ENCODE measurements at regions not wholly inside any gene's neighbourhood (a gene's known extent, or its start where the extent isn't known, plus 50 kb on each side); places are given as distances from the start of the nearest gene placed in this dataset.

DNA sequence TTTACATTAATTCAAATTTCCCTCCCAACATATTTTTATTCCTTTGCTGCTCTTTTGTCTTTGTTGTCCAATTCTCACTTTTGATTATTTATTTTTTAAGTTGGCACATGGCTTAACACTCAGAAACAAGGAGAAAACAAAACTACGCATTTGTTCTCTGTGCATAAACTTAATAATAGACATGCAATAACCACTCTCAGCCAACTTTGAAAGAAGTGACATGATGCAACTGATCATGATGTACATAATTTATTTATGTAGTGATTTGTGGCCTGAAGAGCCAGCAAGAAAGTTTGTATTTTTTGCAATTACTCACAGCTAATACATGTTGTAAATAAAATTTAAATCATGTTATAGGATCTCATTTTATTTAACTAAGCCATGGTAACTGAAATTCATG is 942.8 kb upstream of the PIK3C3 start:
- H3K4me1 ChIP-seq (ENCODE audit: insufficient read depth), result no peaks in the 10 kb centered on the region
- H3K36me3 Mint-ChIP-seq (ENCODE audit: low read depth), result no peaks in the 10 kb centered on the region
- no peak overlapping the region for H3K27ac Mint-ChIP-seq
- H3F3A ChIP-seq (replicated peaks; ENCODE audit: low read depth), result no peaks in the 10 kb centered on the region
- no peak overlapping the region for H3K4me2 ChIP-seq
- no peak overlapping the region for H3K27ac ChIP-seq (ENCODE audit: low read depth)
- no peak for DNase-seq (ENCODE audit: low spot score)
- no peak for TF ChIP-seq ZNF114 (CRISPR knock-in tag; IDR thresholded peaks at IDR 0.05)
- TF ChIP-seq POLR2AphosphoS5 (IDR thresholded peaks at IDR 0.05; ENCODE audit: low read depth), result no peak
- TF ChIP-seq EZH2phosphoT487 (IDR thresholded peaks at IDR 0.05; ENCODE audit: unreplicated experiment), result no peak
- TF ChIP-seq CREB1 (CRISPR knock-in tag; IDR thresholded peaks at IDR 0.05; ENCODE audit: low read depth), result no peak
- no peak for TF ChIP-seq NANOG (IDR thresholded peaks at IDR 0.05; ENCODE audit: borderline replicate concordance)
- TF ChIP-seq, protein P1, sequence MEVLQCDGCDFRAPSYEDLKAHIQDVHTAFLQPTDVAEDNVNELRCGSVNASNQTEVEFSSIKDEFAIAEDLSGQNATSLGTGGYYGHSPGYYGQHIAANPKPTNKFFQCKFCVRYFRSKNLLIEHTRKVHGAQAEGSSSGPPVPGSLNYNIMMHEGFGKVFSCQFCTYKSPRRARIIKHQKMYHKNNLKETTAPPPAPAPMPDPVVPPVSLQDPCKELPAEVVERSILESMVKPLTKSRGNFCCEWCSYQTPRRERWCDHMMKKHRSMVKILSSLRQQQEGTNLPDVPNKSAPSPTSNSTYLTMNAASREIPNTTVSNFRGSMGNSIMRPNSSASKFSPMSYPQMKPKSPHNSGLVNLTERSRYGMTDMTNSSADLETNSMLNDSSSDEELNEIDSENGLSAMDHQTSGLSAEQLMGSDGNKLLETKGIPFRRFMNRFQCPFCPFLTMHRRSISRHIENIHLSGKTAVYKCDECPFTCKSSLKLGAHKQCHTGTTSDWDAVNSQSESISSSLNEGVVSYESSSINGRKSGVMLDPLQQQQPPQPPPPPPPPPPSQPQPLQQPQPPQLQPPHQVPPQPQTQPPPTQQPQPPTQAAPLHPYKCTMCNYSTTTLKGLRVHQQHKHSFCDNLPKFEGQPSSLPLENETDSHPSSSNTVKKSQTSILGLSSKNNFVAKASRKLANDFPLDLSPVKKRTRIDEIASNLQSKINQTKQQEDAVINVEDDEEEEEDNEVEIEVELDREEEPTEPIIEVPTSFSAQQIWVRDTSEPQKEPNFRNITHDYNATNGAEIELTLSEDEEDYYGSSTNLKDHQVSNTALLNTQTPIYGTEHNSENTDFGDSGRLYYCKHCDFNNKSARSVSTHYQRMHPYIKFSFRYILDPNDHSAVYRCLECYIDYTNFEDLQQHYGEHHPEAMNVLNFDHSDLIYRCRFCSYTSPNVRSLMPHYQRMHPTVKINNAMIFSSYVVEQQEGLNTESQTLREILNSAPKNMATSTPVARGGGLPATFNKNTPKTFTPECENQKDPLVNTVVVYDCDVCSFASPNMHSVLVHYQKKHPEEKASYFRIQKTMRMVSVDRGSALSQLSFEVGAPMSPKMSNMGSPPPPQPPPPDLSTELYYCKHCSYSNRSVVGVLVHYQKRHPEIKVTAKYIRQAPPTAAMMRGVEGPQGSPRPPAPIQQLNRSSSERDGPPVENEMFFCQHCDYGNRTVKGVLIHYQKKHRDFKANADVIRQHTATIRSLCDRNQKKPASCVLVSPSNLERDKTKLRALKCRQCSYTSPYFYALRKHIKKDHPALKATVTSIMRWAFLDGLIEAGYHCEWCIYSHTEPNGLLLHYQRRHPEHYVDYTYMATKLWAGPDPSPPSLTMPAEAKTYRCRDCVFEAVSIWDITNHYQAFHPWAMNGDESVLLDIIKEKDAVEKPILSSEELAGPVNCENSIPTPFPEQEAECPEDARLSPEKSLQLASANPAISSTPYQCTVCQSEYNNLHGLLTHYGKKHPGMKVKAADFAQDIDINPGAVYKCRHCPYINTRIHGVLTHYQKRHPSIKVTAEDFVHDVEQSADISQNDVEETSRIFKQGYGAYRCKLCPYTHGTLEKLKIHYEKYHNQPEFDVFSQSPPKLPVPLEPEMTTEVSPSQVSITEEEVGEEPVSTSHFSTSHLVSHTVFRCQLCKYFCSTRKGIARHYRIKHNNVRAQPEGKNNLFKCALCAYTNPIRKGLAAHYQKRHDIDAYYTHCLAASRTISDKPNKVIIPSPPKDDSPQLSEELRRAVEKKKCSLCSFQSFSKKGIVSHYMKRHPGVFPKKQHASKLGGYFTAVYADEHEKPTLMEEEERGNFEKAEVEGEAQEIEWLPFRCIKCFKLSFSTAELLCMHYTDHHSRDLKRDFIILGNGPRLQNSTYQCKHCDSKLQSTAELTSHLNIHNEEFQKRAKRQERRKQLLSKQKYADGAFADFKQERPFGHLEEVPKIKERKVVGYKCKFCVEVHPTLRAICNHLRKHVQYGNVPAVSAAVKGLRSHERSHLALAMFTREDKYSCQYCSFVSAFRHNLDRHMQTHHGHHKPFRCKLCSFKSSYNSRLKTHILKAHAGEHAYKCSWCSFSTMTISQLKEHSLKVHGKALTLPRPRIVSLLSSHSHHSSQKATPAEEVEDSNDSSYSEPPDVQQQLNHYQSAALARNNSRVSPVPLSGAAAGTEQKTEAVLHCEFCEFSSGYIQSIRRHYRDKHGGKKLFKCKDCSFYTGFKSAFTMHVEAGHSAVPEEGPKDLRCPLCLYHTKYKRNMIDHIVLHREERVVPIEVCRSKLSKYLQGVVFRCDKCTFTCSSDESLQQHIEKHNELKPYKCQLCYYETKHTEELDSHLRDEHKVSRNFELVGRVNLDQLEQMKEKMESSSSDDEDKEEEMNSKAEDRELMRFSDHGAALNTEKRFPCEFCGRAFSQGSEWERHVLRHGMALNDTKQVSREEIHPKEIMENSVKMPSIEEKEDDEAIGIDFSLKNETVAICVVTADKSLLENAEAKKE (CRISPR knock-in tag; IDR thresholded peaks at IDR 0.05), result no peak
- no peak for TF ChIP-seq ZNF331 (CRISPR knock-in tag; IDR thresholded peaks at IDR 0.05; ENCODE audit: low read depth)
- no peak for TF ChIP-seq JUNB (IDR thresholded peaks at IDR 0.05; ENCODE audit: unreplicated experiment)
- TF ChIP-seq EZH2 (IDR thresholded peaks at IDR 0.05; ENCODE audit: low read depth, unreplicated experiment), result no peak
- TF ChIP-seq, protein P2, sequence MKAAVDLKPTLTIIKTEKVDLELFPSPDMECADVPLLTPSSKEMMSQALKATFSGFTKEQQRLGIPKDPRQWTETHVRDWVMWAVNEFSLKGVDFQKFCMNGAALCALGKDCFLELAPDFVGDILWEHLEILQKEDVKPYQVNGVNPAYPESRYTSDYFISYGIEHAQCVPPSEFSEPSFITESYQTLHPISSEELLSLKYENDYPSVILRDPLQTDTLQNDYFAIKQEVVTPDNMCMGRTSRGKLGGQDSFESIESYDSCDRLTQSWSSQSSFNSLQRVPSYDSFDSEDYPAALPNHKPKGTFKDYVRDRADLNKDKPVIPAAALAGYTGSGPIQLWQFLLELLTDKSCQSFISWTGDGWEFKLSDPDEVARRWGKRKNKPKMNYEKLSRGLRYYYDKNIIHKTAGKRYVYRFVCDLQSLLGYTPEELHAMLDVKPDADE (IDR thresholded peaks at IDR 0.05), result no peak
- TF ChIP-seq, protein P3, sequence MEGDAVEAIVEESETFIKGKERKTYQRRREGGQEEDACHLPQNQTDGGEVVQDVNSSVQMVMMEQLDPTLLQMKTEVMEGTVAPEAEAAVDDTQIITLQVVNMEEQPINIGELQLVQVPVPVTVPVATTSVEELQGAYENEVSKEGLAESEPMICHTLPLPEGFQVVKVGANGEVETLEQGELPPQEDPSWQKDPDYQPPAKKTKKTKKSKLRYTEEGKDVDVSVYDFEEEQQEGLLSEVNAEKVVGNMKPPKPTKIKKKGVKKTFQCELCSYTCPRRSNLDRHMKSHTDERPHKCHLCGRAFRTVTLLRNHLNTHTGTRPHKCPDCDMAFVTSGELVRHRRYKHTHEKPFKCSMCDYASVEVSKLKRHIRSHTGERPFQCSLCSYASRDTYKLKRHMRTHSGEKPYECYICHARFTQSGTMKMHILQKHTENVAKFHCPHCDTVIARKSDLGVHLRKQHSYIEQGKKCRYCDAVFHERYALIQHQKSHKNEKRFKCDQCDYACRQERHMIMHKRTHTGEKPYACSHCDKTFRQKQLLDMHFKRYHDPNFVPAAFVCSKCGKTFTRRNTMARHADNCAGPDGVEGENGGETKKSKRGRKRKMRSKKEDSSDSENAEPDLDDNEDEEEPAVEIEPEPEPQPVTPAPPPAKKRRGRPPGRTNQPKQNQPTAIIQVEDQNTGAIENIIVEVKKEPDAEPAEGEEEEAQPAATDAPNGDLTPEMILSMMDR (conservative IDR thresholded peaks at IDR 0.05; ENCODE audit: low read depth in 2 of 2), result no peak
- TF ChIP-seq, protein P4, sequence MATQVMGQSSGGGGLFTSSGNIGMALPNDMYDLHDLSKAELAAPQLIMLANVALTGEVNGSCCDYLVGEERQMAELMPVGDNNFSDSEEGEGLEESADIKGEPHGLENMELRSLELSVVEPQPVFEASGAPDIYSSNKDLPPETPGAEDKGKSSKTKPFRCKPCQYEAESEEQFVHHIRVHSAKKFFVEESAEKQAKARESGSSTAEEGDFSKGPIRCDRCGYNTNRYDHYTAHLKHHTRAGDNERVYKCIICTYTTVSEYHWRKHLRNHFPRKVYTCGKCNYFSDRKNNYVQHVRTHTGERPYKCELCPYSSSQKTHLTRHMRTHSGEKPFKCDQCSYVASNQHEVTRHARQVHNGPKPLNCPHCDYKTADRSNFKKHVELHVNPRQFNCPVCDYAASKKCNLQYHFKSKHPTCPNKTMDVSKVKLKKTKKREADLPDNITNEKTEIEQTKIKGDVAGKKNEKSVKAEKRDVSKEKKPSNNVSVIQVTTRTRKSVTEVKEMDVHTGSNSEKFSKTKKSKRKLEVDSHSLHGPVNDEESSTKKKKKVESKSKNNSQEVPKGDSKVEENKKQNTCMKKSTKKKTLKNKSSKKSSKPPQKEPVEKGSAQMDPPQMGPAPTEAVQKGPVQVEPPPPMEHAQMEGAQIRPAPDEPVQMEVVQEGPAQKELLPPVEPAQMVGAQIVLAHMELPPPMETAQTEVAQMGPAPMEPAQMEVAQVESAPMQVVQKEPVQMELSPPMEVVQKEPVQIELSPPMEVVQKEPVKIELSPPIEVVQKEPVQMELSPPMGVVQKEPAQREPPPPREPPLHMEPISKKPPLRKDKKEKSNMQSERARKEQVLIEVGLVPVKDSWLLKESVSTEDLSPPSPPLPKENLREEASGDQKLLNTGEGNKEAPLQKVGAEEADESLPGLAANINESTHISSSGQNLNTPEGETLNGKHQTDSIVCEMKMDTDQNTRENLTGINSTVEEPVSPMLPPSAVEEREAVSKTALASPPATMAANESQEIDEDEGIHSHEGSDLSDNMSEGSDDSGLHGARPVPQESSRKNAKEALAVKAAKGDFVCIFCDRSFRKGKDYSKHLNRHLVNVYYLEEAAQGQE (IDR thresholded peaks at IDR 0.05; ENCODE audit: unreplicated experiment), result no peak
- TF ChIP-seq STAT1 (IDR thresholded peaks at IDR 0.05; ENCODE audit: unreplicated experiment), result no peak
- no peak overlapping the region for H3K4me3 ChIP-seq
- H3K9me3 Mint-ChIP-seq, result no peaks in the 10 kb centered on the region
- no peak overlapping the region for H3K4me3 Mint-ChIP-seq
- H3K27me3 ChIP-seq (ENCODE audit: insufficient read depth), result no peaks in the 10 kb centered on the region
- no peaks in the 10 kb centered on the region for H3K9me2 ChIP-seq (ENCODE audit: insufficient read depth)
- H3K4me1 Mint-ChIP-seq, result no peaks in the 10 kb centered on the region; the same call in 2 of the 3 replicates
- H3K79me2 ChIP-seq (replicated peaks; ENCODE audit: insufficient read depth), result no peaks in the 10 kb centered on the region
- H2AFZ ChIP-seq, result no peak overlapping the region
- H4K20me1 ChIP-seq (replicated peaks; ENCODE audit: insufficient read depth), result no peaks in the 10 kb centered on the region
- H3K36me3 ChIP-seq (ENCODE audit: insufficient read depth), result no peaks in the 10 kb centered on the region
- ATAC-seq, result no peak
- no peaks in the 10 kb centered on the region for H3K27me3 Mint-ChIP-seq (ENCODE audit: insufficient read depth, low read depth, poor library complexity)

Measured in GM23338 (cell line).